SK-N-SH (cell line): ENCODE measurements at regions not wholly inside any gene's neighbourhood (a gene's known extent, or its start where the extent isn't known, plus 50 kb on each side); places are given as distances from the start of the nearest gene placed in this dataset.

Experiments used
- CHD2 ChIP-seq: fragments of 150-350 bp; IDR thresholded peaks from 2 replicates; pipeline ENCODE4 v1.6.1; 2018; ENCODE audit warnings: low read length; ENCODE audit not compliant: partially characterized antibody
- CTCF ChIP-seq: fragments of 200-600 bp; sonication (generic); IDR thresholded peaks from 2 replicates; pipeline ENCODE4 v1.6.1; 2017; ENCODE audit warnings: antibody characterized with exemption, mild to moderate bottlenecking, moderate library complexity
- EZH2phosphoT487 ChIP-seq: fragments of 200-600 bp; sonication (generic); IDR thresholded peaks from 2 replicates; pipeline ENCODE4 v1.6.1; 2017; ENCODE audit warnings: low read depth, mixed run types, mild to moderate bottlenecking, antibody characterized with exemption, moderate library complexity, borderline replicate concordance
- FOXJ3 ChIP-seq: sonication (generic); formaldehyde crosslinking; IDR thresholded peaks from 2 replicates; pipeline ENCODE4 v1.5.1; 2020; ENCODE audit warnings: mild to moderate bottlenecking, missing genetic modification reagents
- GABPA ChIP-seq: IDR thresholded peaks from 2 replicates; pipeline ENCODE4 v1.4.0; 2012; ENCODE audit warnings: low read depth, mild to moderate bottlenecking
- MAX ChIP-seq: IDR thresholded peaks from 2 replicates; pipeline ENCODE4 v1.4.0; 2012; ENCODE audit warnings: low read depth
- MXI1 ChIP-seq: IDR thresholded peaks from 2 replicates; pipeline ENCODE4 v1.6.1; 2012; ENCODE audit warnings: mild to moderate bottlenecking, low read depth, low read length, improper control_type of control experiment
- NRF1 ChIP-seq: IDR thresholded peaks from 2 replicates; pipeline ENCODE4 v1.6.1; 2012; ENCODE audit warnings: low read depth, mild to moderate bottlenecking, low read length
- POLR2AphosphoS5 ChIP-seq: IDR thresholded peaks from 2 replicates; pipeline ENCODE4 v1.6.1; 2012; ENCODE audit warnings: low read depth, low read length
- RAD21 ChIP-seq: IDR thresholded peaks from 2 replicates; pipeline ENCODE4 v1.6.1; 2012; ENCODE audit warnings: mild to moderate bottlenecking, low read length
- RFX5 ChIP-seq: IDR thresholded peaks from 2 replicates; pipeline ENCODE4 v1.6.1; 2012; ENCODE audit warnings: mild to moderate bottlenecking, improper control_type of control experiment, low read length
- YY1 ChIP-seq: IDR thresholded peaks from 2 replicates; pipeline ENCODE4 v1.4.0; 2012; ENCODE audit warnings: low read depth, mild to moderate bottlenecking

GRCh38 chr5:171568389-171568788 lies 148.9 kb downstream of the FGF18 start:
- TF ChIP-seq FOXJ3 (CRISPR knock-in tag) (no peak), EZH2phosphoT487 (no peak), MXI1 (no peak), POLR2AphosphoS5 (no peak), CTCF (no peak), MAX (no peak), RFX5 (no peak), NRF1 (no peak), GABPA (no peak), YY1 (no peak), RAD21 (no peak), CHD2 (no peak)
